Neuronal stem cell (in vitro differentiated cells): ENCODE measurements at regions not wholly inside any gene's neighbourhood (a gene's known extent, or its start where the extent isn't known, plus 50 kb on each side); places are given as distances from the start of the nearest gene placed in this dataset. TPM values are rescaled to one million over a fixed set of nuclear protein-coding genes. Genes with fewer than 3 reads are reported as not detected.
A peak's percentile ranks its signal among the peaks of the same experiment; 100 is the strongest.
"Not testable (repeated sequence)": the region's sequence is repeated elsewhere in the genome, so short reads cannot be mapped to it uniquely, and the experiment has no call there.

ENCODE experiments used
- DNase-seq: peaks from one replicate; pipeline ENCODE4 v3.0.0-alpha.2; 2013; ENCODE audit warnings: low spot score
- H2AFZ ChIP-seq: one replicate; pipeline ENCODE4 v1.6.1; 2013; ENCODE audit warnings: mild to moderate bottlenecking, low read length, inconsistent platforms
- H2AK5ac ChIP-seq: 2 replicates; pipeline ENCODE4 v1.6.1; 2013; ENCODE audit warnings: low read depth, mild to moderate bottlenecking, inconsistent platforms, low read length, moderate library complexity, mixed read lengths
- H2BK120ac ChIP-seq: 2 replicates; pipeline ENCODE4 v1.6.1; 2013; ENCODE audit warnings: low read depth, mild to moderate bottlenecking, inconsistent platforms, low read length, moderate library complexity, mixed read lengths
- H2BK12ac ChIP-seq: one replicate; pipeline ENCODE4 v1.6.1; 2013; ENCODE audit warnings: low read length, inconsistent platforms
- H2BK15ac ChIP-seq: 2 replicates; pipeline ENCODE4 v1.6.1; 2013; ENCODE audit warnings: mild to moderate bottlenecking, low read length, inconsistent platforms, mixed read lengths
- H2BK5ac ChIP-seq: one replicate; pipeline ENCODE4 v1.6.1; 2013; ENCODE audit warnings: inconsistent platforms, mild to moderate bottlenecking, low read length, moderate library complexity
- H3K14ac ChIP-seq: one replicate; pipeline ENCODE4 v1.6.1; 2013; ENCODE audit warnings: low read length, inconsistent platforms
- H3K18ac ChIP-seq: 2 replicates; pipeline ENCODE4 v1.6.1; 2013; ENCODE audit warnings: low read length, inconsistent platforms
- H3K23ac ChIP-seq: 2 replicates; pipeline ENCODE4 v1.6.1; 2013; ENCODE audit warnings: low read depth, mild to moderate bottlenecking, mixed read lengths, low read length, inconsistent platforms; ENCODE audit not compliant: poor library complexity
- H3K27ac ChIP-seq: replicated peaks from 3 replicates; pipeline ENCODE4 v1.5.1; 2013; ENCODE audit warnings: low read length, inconsistent platforms
- H3K27me3 ChIP-seq, 3 experiments: 2 replicates each; pipeline ENCODE4 v1.6.1; 2013; ENCODE audit warnings: low read length in 3 of 3, mild to moderate bottlenecking in 2 of 3, inconsistent platforms in 1 of 3, low read depth in 1 of 3, mixed read lengths in 1 of 3, moderate library complexity in 1 of 3; ENCODE audit not compliant: control insufficient read depth in 3 of 3, insufficient read depth in 3 of 3
- H3K36me3 ChIP-seq, 2 donors: replicated peaks in 1 of 2; 2 replicates each; pipeline ENCODE4 v1.6.1; 2013; ENCODE audit warnings: low read length in 2 of 2; ENCODE audit not compliant: control insufficient read depth in 2 of 2, insufficient read depth in 2 of 2
- H3K4ac ChIP-seq: 2 replicates; pipeline ENCODE4 v1.6.1; 2013; ENCODE audit warnings: inconsistent platforms, mild to moderate bottlenecking, low read length, moderate library complexity
- H3K4me1 ChIP-seq, 2 donors: 1 replicate in 1 of 2; 2 replicates in 1 of 2; pipeline ENCODE4 v1.6.1; 2013; ENCODE audit warnings: low read length in 2 of 2, low read depth in 1 of 2; ENCODE audit not compliant: control insufficient read depth in 2 of 2, insufficient read depth in 1 of 2
- H3K4me2 ChIP-seq: one replicate; pipeline ENCODE4 v1.6.1; 2013; ENCODE audit warnings: mild to moderate bottlenecking, low read length, inconsistent platforms; ENCODE audit not compliant: insufficient read depth, poor library complexity, severe bottlenecking
- H3K4me3 ChIP-seq, 2 donors: 2 replicates each; pipeline ENCODE4 v1.5.1; 2013; ENCODE audit warnings: low read length in 2 of 2, mild to moderate bottlenecking in 2 of 2, inconsistent platforms in 1 of 2, moderate library complexity in 1 of 2
- H3K79me1 ChIP-seq: one replicate; pipeline ENCODE4 v1.6.1; 2013; ENCODE audit warnings: low read depth, mild to moderate bottlenecking, inconsistent platforms, low read length, moderate library complexity
- H3K9ac ChIP-seq: one replicate; pipeline ENCODE4 v1.6.1; 2013; ENCODE audit warnings: mild to moderate bottlenecking, low read depth, low read length, inconsistent platforms; ENCODE audit not compliant: poor library complexity
- H3K9me3 ChIP-seq, 2 donors: replicated peaks in 1 of 2; 2 replicates each; pipeline versions ENCODE3 to v1.6.1; 2013; ENCODE audit warnings: low read length in 2 of 2, mild to moderate bottlenecking in 2 of 2, inconsistent platforms in 1 of 2, low read depth in 1 of 2, mixed read lengths in 1 of 2, moderate library complexity in 1 of 2; ENCODE audit not compliant: control insufficient read depth in 2 of 2, insufficient read depth in 1 of 2
- H4K8ac ChIP-seq: one replicate; pipeline ENCODE4 v1.6.1; 2013; ENCODE audit warnings: low read depth, mild to moderate bottlenecking, inconsistent platforms, low read length, moderate library complexity
- H4K91ac ChIP-seq: one replicate; pipeline ENCODE4 v1.6.1; 2013; ENCODE audit warnings: low read length, low read depth, mild to moderate bottlenecking, inconsistent platforms; ENCODE audit not compliant: poor library complexity
- WGBS, 2 donors: extraction: QIAGEN DNeasy Blood & Tissue Kit; methylation state at CpG; one replicate each; pipeline ENCODE4 v1.1.7; 2013; ENCODE audit warnings: missing lambda C conversion rate in 2 of 2, mixed read lengths in 1 of 2; ENCODE audit not compliant: insufficient read length in 2 of 2, insufficient replicate concordance in 1 of 2; ENCODE audit errors: extremely low coverage in 2 of 2; 5-methylcytosine and 5-hydroxymethylcytosine counted together
- small RNA-seq: library from polyadenylated mRNA; stranded (forward); fragments of <200 nt; extraction: miRNeasy Mini kit (QIAGEN cat#:217004); gene quantifications from one replicate; pipeline ENCODE3, GENCODE V24; 2013; ENCODE audit not compliant: insufficient read depth

DNA sequence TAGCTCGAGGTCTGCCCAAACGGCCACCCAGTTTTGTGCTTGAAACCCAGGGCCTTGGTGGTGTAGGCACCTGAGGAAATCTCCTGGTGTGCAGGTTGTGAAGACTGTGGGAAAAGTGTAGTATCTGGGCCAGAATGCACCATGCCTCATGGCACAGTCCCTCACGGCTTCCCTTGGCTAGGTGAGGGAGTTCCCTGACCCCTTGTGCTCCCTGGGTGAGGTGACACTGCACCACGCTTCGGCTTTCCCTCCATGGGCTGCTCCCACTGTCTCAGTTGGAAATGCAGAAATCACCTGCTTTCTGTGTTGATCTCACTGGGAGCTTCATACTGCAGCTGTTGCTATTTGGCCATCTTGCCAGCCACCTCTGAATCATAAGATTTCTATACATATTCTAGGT lies 62.4 kb upstream of the CDK6 start:
- Histone ChIP-seq H3K27ac (no peak overlapping the region), H2AFZ (no peak overlapping the region), H3K14ac (no peak overlapping the region), H2BK120ac (no peak overlapping the region), H3K4me2 (no peak overlapping the region), H2AK5ac (no peak overlapping the region), H4K91ac (no peak overlapping the region), H3K23ac (no peak overlapping the region), H3K9me3 (peaks cover 0 to 9% of the 10 kb centered on the region in 2 donors), H3K4me1 (no peaks in the 10 kb centered on the region), H4K8ac (no peak overlapping the region), H3K36me3 (no peaks in the 10 kb centered on the region), H2BK15ac (no peak overlapping the region), H3K4me3 (no peak overlapping the region), H3K9ac (no peak overlapping the region), H3K79me1 (no peaks in the 10 kb centered on the region), H3K4ac (no peak overlapping the region), H2BK5ac (no peak overlapping the region), H3K27me3 (no peaks in the 10 kb centered on the region), H2BK12ac (no peak overlapping the region), H3K18ac (peak overlapping the region; percentile 35)
- no CpG with 5 or more reads among the region's 5 CpGs for WGBS, 2 donors
- DNase-seq = no peak

DNA sequence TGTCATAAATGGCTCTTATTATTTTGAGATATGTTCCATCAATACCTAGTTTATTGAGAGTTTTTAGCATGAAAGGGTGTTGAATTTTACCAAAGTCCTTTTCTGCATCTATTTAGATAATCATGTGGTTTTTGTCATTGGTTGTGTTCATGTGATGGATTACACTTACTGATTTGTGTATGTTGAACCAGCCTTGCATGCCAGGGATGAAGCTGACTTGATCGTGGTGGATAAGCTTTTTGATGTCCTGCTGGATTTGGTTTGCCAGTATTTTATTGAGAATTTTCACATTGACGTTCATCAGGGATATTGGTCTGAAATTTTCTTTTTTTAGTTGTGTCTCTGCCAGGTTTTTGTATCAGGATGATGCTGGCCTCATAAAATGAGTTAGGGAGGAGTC lies 58.5 kb upstream of the CDK6 start:
- not testable (repeated sequence) for H4K91ac ChIP-seq, DNase-seq
- no CpG with 5 or more reads among the region's 2 CpGs for WGBS, 2 donors

DNA sequence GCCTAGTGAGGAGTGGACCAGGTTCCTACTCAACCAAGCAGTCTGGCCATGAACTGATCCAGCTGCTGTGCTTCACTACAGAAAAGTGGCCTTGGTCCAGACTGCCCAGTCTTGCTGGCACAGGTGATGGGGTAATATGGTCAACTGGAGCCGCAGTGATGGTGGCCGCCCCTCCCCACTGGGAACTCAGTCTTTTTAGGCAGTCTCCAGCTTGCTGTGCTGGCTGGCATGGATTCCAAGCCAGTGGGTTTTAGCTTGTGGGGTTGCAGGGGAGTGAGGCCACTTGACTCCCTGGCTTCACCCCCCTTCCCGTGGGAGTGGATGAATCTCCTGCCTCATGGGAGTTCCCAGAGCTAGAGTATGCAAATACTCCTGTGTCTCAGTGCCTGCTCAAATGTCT lies 52.7 kb upstream of the CDK6 start:
- no peak overlapping the region for H3K9ac ChIP-seq
- no peak for DNase-seq

More for the DNA sequence above, 58.5 kb upstream of the CDK6 start:
- H2BK5ac ChIP-seq, H4K8ac ChIP-seq, H3K79me1 ChIP-seq, H3K14ac ChIP-seq, H3K9ac ChIP-seq, H3K27me3 ChIP-seq, H3K4me3 ChIP-seq, H2BK15ac ChIP-seq, H3K4me1 ChIP-seq, H3K9me3 ChIP-seq, H3K4ac ChIP-seq, H3K36me3 ChIP-seq, H2BK12ac ChIP-seq, H3K18ac ChIP-seq, H3K23ac ChIP-seq, H2BK120ac ChIP-seq, H2AK5ac ChIP-seq, H3K27ac ChIP-seq, H2AFZ ChIP-seq, H3K4me2 ChIP-seq: not testable (repeated sequence)

More for the DNA sequence above, 52.7 kb upstream of the CDK6 start:
- Histone ChIP-seq H3K4me1 (no peaks in the 10 kb centered on the region), H3K27ac (no peak overlapping the region), H3K79me1 (no peaks in the 10 kb centered on the region), H3K36me3 (no peaks in the 10 kb centered on the region), H2AFZ (no peak overlapping the region), H2BK12ac (peak overlapping the region; percentile 41), H3K14ac (peak overlapping the region; percentile 56), H3K4me3 (peak overlapping the region in 1 of 2 donors; percentile 25), H3K27me3 (no peaks in the 10 kb centered on the region), H4K91ac (no peak overlapping the region), H3K9me3 (peaks cover 0 to 3% of the 10 kb centered on the region in 2 donors), H2BK5ac (peak overlapping the region; percentile 90), H3K23ac (no peak overlapping the region), H3K4me2 (no peak overlapping the region), H4K8ac (peak overlapping the region; percentile 17), H2AK5ac (peak overlapping the region; percentile 52), H2BK120ac (no peak overlapping the region), H3K4ac (no peak overlapping the region), H3K18ac (peak overlapping the region; percentile 64), H2BK15ac (peak overlapping the region; percentile 43)
- no CpG with 5 or more reads among the region's 3 CpGs for WGBS, 2 donors

Small RNA genes lying in the stretch of these regions (small RNA-seq; reads per million reads assigned to genes)
- gene RN7SL7P = not detected
